ENCODE measurements at regions not wholly inside any gene's neighbourhood (a gene's known extent, or its start where the extent isn't known, plus 50 kb on each side); places are given as distances from the start of the nearest gene placed in this dataset.

DNA sequence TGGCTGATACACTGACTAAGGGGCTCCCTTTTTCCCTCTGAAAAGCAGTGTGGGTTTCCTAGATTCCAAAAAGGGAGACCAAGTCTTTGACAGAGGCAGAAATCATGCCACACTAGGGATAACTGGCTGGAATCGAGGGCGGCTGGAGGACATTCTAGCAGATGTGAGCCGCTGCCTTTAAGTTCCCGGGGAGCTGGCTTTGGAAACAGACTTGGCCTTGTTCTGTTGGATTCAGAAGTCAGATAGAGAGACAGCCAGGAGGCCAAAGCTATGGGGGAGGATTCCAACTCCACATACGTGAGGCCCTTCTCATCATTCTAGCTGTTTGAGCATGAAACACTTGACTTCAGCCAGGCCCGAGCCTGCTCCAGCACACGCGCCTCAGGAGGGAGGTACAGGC is 109.9 kb upstream of the FOXC1 start:
- TF ChIP-seq, protein P1, sequence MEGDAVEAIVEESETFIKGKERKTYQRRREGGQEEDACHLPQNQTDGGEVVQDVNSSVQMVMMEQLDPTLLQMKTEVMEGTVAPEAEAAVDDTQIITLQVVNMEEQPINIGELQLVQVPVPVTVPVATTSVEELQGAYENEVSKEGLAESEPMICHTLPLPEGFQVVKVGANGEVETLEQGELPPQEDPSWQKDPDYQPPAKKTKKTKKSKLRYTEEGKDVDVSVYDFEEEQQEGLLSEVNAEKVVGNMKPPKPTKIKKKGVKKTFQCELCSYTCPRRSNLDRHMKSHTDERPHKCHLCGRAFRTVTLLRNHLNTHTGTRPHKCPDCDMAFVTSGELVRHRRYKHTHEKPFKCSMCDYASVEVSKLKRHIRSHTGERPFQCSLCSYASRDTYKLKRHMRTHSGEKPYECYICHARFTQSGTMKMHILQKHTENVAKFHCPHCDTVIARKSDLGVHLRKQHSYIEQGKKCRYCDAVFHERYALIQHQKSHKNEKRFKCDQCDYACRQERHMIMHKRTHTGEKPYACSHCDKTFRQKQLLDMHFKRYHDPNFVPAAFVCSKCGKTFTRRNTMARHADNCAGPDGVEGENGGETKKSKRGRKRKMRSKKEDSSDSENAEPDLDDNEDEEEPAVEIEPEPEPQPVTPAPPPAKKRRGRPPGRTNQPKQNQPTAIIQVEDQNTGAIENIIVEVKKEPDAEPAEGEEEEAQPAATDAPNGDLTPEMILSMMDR (IDR thresholded peaks at IDR 0.05), result no peak
- TF ChIP-seq POLR2AphosphoS5 (IDR thresholded peaks at IDR 0.05), result no peak
